ENCODE measurements at regions not wholly inside any gene's neighbourhood (a gene's known extent, or its start where the extent isn't known, plus 50 kb on each side); places are given as distances from the start of the nearest gene placed in this dataset.

DNA sequence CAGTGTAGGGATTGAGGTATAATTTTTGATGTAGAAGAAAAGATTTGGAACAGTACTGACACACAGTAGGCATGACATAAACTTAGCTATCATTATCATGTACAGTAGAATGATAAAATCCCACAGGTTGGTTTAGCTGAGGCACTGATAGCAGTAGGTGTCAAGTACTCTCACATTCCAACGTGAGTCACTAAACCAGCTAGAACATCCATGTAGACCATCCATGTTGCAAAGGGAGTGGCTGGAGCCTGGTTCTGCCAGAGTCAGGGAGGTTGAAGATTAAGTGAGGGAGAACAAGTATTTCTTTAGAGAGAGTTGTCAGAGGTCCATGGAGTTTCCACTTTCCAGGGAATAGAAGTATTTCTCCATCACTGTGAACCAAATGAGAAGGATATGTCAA is 157.2 kb upstream of the TMEM108 start:
- intact Hi-C loops (cut with DNase I), result no loop called here
- WGBS, 2 donors, result 88% methylated on average over 1 of the region's 1 CpG
- DNase-seq, result no peak
- no peak overlapping the region for H3K27ac ChIP-seq (ENCODE audit: low read depth in 1 of 2, low read length in 2 of 2)
- peaks cover 0 to 3% of the 10 kb centered on the region in 2 donors for H3K27me3 ChIP-seq (ENCODE audit: control insufficient read depth in 1 of 2, insufficient read depth in 2 of 2, low read length in 1 of 2)
- no peak overlapping the region for H3K4me3 ChIP-seq (ENCODE audit: low read length in 2 of 2)
- H3K36me3 ChIP-seq (ENCODE audit: control insufficient read depth in 1 of 2, insufficient read depth in 2 of 2, low read length in 1 of 2), result no peaks in the 10 kb centered on the region
- no peaks in the 10 kb centered on the region for H3K4me1 ChIP-seq (ENCODE audit: control insufficient read depth in 1 of 2, insufficient read depth in 2 of 2, low read length in 2 of 2)
- no peaks in the 10 kb centered on the region for H3K9me3 ChIP-seq (ENCODE audit: control insufficient read depth, low read length)
- no peak for ATAC-seq (ENCODE audit: low FRiP score)

DNA sequence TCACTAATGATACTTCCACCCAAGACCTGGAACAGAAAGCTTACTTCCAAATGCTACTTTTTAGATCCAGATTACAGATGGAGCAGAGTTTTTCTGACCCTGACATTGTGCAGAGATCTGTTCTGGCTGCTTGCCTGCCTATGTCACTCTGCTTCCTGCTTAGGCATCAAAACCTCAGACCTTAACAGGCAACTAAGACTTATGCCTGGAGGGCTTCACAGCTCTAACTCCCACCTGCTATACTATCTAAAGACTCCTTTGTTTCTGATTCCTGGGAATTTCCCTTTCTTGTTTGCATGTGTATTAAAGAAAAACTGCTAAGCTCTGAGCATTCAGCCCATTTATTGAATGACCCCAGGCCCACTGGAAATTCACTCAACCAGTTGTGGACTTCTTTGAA is 157.4 kb upstream of the NPHP3 start:
- no peak overlapping the region for H3K27ac ChIP-seq (ENCODE audit: low read depth in 1 of 2, low read length in 2 of 2)
- intact Hi-C loops (cut with DNase I), result no loop called here
- no peaks in the 10 kb centered on the region for H3K36me3 ChIP-seq (ENCODE audit: control insufficient read depth in 1 of 2, insufficient read depth in 2 of 2, low read length in 1 of 2)
- no peak for ATAC-seq (ENCODE audit: low FRiP score)
- no peak overlapping the region for H3K4me3 ChIP-seq (ENCODE audit: low read length in 2 of 2)
- no peaks in the 10 kb centered on the region for H3K9me3 ChIP-seq (ENCODE audit: control insufficient read depth, low read length)
- H3K27me3 ChIP-seq (ENCODE audit: control insufficient read depth in 1 of 2, insufficient read depth in 2 of 2, low read length in 1 of 2), result peaks cover 0 to 3% of the 10 kb centered on the region in 2 donors
- no peak for DNase-seq
- H3K4me1 ChIP-seq (ENCODE audit: control insufficient read depth in 1 of 2, insufficient read depth in 2 of 2, low read length in 2 of 2), result no peaks in the 10 kb centered on the region

- Histone ChIP-seq H3K4me1 (ENCODE audit: control insufficient read depth in 1 of 2, insufficient read depth in 2 of 2, low read length in 2 of 2) (no peaks in the 10 kb centered on the region), H3K4me3 (ENCODE audit: low read length in 2 of 2) (no peak overlapping the region), H3K36me3 (ENCODE audit: control insufficient read depth in 1 of 2, insufficient read depth in 2 of 2, low read length in 1 of 2) (no peaks in the 10 kb centered on the region), H3K27ac (ENCODE audit: low read depth in 1 of 2, low read length in 2 of 2) (no peak overlapping the region), H3K27me3 (ENCODE audit: control insufficient read depth in 1 of 2, insufficient read depth in 2 of 2, low read length in 1 of 2) (no peaks in the 10 kb centered on the region), H3K9me3 (ENCODE audit: control insufficient read depth, low read length) (no peaks in the 10 kb centered on the region)
- ATAC-seq (ENCODE audit: low FRiP score) (no peak), DNase-seq (no peak)
- intact Hi-C loops (cut with DNase I), result no loop called here
- WGBS, 2 donors, result 67 to 71% methylated on average over 1 of the region's 1 CpG
These were observed 152.5 kb upstream of the NPHP3 start for GRCh38 chr3:132874701-132875100.

- Histone ChIP-seq H3K9me3 (ENCODE audit: control insufficient read depth, low read length) (no peaks in the 10 kb centered on the region), H3K27ac (ENCODE audit: low read depth in 1 of 2, low read length in 2 of 2) (no peak overlapping the region), H3K27me3 (ENCODE audit: control insufficient read depth in 1 of 2, insufficient read depth in 2 of 2, low read length in 1 of 2) (no peaks in the 10 kb centered on the region), H3K36me3 (ENCODE audit: control insufficient read depth in 1 of 2, insufficient read depth in 2 of 2, low read length in 1 of 2) (no peaks in the 10 kb centered on the region), H3K4me1 (ENCODE audit: control insufficient read depth in 1 of 2, insufficient read depth in 2 of 2, low read length in 2 of 2) (no peaks in the 10 kb centered on the region), H3K4me3 (ENCODE audit: low read length in 2 of 2) (no peak overlapping the region)
- ATAC-seq (ENCODE audit: low FRiP score) (no peak), DNase-seq (no peak)
- WGBS, 2 donors, result 55 to 74% methylated on average over 1 of the region's 1 CpG
- intact Hi-C loops (cut with DNase I), result no loop called here
These were observed 150.5 kb upstream of the NPHP3 start for GRCh38 chr3:132872711-132873110.

- no peak overlapping the region for H3K4me3 ChIP-seq (ENCODE audit: low read length in 2 of 2)
- WGBS, 2 donors, result 90 to 96% methylated on average over 4 of the region's 4 CpGs
- no peak overlapping the region for H3K27ac ChIP-seq (ENCODE audit: low read depth in 1 of 2, low read length in 2 of 2)
- ATAC-seq (ENCODE audit: low FRiP score) (no peak), DNase-seq (no peak)
- no peaks in the 10 kb centered on the region for H3K4me1 ChIP-seq (ENCODE audit: control insufficient read depth in 1 of 2, insufficient read depth in 2 of 2, low read length in 2 of 2)
- intact Hi-C loops (cut with DNase I), result no loop called here
- H3K36me3 ChIP-seq (ENCODE audit: control insufficient read depth in 1 of 2, insufficient read depth in 2 of 2, low read length in 1 of 2), result no peaks in the 10 kb centered on the region
- no peaks in the 10 kb centered on the region for H3K9me3 ChIP-seq (ENCODE audit: control insufficient read depth, low read length)
- no peaks in the 10 kb centered on the region for H3K27me3 ChIP-seq (ENCODE audit: control insufficient read depth in 1 of 2, insufficient read depth in 2 of 2, low read length in 1 of 2)
These were observed 149.7 kb upstream of the NPHP3 start for GRCh38 chr3:132871956-132872355.

DNA sequence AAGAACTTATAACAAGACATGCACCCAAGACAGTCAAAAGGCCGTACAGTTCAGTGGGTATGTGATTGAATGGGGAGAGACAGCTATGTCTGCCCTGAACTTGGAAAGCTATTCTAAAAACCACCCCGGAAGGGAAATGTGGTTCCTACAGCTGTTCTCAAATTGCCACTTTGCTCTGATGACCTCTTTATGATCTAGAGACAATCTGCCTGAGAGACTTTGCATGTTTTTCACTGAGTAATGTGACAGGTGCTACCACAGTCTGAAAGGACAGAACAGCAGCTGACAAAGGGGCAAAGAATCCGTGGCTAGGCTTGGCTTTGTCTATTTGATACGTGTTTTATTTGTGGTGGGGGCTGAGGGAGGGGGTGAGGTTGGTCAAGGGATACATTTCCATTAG is 148.3 kb upstream of the NPHP3 start:
- no peak for DNase-seq
- WGBS, 2 donors, result 72 to 75% methylated on average over 4 of the region's 4 CpGs
- H3K36me3 ChIP-seq (ENCODE audit: control insufficient read depth in 1 of 2, insufficient read depth in 2 of 2, low read length in 1 of 2), result no peaks in the 10 kb centered on the region
- ATAC-seq (ENCODE audit: low FRiP score), result no peak
- H3K4me1 ChIP-seq (ENCODE audit: control insufficient read depth in 1 of 2, insufficient read depth in 2 of 2, low read length in 2 of 2), result no peaks in the 10 kb centered on the region
- H3K27me3 ChIP-seq (ENCODE audit: control insufficient read depth in 1 of 2, insufficient read depth in 2 of 2, low read length in 1 of 2), result no peaks in the 10 kb centered on the region
- H3K27ac ChIP-seq (ENCODE audit: low read depth in 1 of 2, low read length in 2 of 2), result no peak overlapping the region
- no peak overlapping the region for H3K4me3 ChIP-seq (ENCODE audit: low read length in 2 of 2)
- intact Hi-C loops (cut with DNase I), result no loop called here
- no peaks in the 10 kb centered on the region for H3K9me3 ChIP-seq (ENCODE audit: control insufficient read depth, low read length)

DNA sequence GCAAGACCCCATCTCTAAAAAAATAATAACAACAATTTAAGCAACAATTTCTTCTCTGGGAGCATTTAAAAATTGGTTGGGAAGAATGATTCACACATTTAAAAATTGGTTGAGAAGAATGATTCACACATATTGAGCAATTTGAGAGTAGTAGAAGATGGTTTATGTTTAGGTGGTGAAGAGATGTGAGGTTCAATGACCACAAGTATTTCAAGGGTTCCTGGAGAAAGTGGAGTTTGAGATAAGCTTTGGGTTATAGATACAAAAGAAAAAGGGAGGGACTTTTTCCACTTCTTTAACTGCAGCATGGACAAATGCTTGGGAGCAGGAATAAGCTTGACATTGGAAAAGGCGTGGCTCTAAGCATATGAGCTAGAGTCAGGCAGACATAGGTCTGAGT is 145.7 kb upstream of the NPHP3 start:
- WGBS, 2 donors, result 96% methylated on average over 1 of the region's 1 CpG
- ATAC-seq (ENCODE audit: low FRiP score) (no peak), DNase-seq (no peak)
- Histone ChIP-seq H3K27ac (ENCODE audit: low read depth in 1 of 2, low read length in 2 of 2) (no peak overlapping the region), H3K4me3 (ENCODE audit: low read length in 2 of 2) (no peak overlapping the region), H3K36me3 (ENCODE audit: control insufficient read depth in 1 of 2, insufficient read depth in 2 of 2, low read length in 1 of 2) (no peaks in the 10 kb centered on the region), H3K4me1 (ENCODE audit: control insufficient read depth in 1 of 2, insufficient read depth in 2 of 2, low read length in 2 of 2) (no peaks in the 10 kb centered on the region), H3K9me3 (ENCODE audit: control insufficient read depth, low read length) (no peaks in the 10 kb centered on the region), H3K27me3 (ENCODE audit: control insufficient read depth in 1 of 2, insufficient read depth in 2 of 2, low read length in 1 of 2) (no peaks in the 10 kb centered on the region)
- intact Hi-C loops (cut with DNase I), result no loop called here

DNA sequence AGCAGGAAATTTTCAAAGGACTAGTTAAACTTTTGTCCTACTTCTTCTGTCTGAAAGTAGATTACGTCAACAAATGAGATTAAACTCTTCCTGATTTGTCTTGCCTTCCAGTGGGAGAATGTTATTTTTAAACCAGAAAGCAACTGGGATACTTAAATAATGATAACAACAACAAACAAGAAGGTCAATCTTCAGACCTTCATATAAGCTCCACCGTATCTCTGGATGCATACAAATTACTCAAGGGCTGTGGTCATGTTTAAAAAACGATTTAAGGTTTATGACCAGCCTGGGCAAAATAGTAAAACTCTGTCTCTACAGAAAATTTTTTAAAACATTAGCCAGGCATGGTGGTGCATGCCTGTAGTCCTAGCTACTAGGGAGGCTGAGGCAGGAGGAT is 145.3 kb upstream of the NPHP3 start:
- DNase-seq, result no peak
- whole genome bisulfite sequencing, 2 donors, result 51 to 63% methylated on average over 3 of the region's 3 CpGs
- no peaks in the 10 kb centered on the region for H3K4me1 ChIP-seq (ENCODE audit: control insufficient read depth in 1 of 2, insufficient read depth in 2 of 2, low read length in 2 of 2)
- ATAC-seq (ENCODE audit: low FRiP score), result no peak
- H3K9me3 ChIP-seq (ENCODE audit: control insufficient read depth, low read length), result no peaks in the 10 kb centered on the region
- H3K27me3 ChIP-seq (ENCODE audit: control insufficient read depth in 1 of 2, insufficient read depth in 2 of 2, low read length in 1 of 2), result no peaks in the 10 kb centered on the region
- intact Hi-C loops (cut with DNase I), result no loop called here
- no peak overlapping the region for H3K27ac ChIP-seq (ENCODE audit: low read depth in 1 of 2, low read length in 2 of 2)
- H3K36me3 ChIP-seq (ENCODE audit: control insufficient read depth in 1 of 2, insufficient read depth in 2 of 2, low read length in 1 of 2), result no peaks in the 10 kb centered on the region
- H3K4me3 ChIP-seq (ENCODE audit: low read length in 2 of 2), result no peak overlapping the region

GRCh38 chr3:132857317-132857716 is 135.1 kb upstream of the NPHP3 start:
- Histone ChIP-seq H3K27ac (ENCODE audit: low read depth in 1 of 2, low read length in 2 of 2) (no peak overlapping the region), H3K27me3 (ENCODE audit: control insufficient read depth in 1 of 2, insufficient read depth in 2 of 2, low read length in 1 of 2) (no peaks in the 10 kb centered on the region), H3K4me1 (ENCODE audit: control insufficient read depth in 1 of 2, insufficient read depth in 2 of 2, low read length in 2 of 2) (no peaks in the 10 kb centered on the region), H3K9me3 (ENCODE audit: control insufficient read depth, low read length) (peaks cover 1% of the 10 kb centered on the region), H3K4me3 (ENCODE audit: low read length in 2 of 2) (no peak overlapping the region), H3K36me3 (ENCODE audit: control insufficient read depth in 1 of 2, insufficient read depth in 2 of 2, low read length in 1 of 2) (no peaks in the 10 kb centered on the region)
- intact Hi-C loops (cut with DNase I), result no loop called here
- ATAC-seq (ENCODE audit: low FRiP score) (no peak), DNase-seq (no peak)
- WGBS, 2 donors, result 12 to 19% methylated on average over 1 of the region's 1 CpG

Data from aorta (tissue), 5 donors.